ENCODE measurements at regions not wholly inside any gene's neighbourhood (a gene's known extent, or its start where the extent isn't known, plus 50 kb on each side); places are given as distances from the start of the nearest gene placed in this dataset.
"Not testable (repeated sequence)": the region's sequence is repeated elsewhere in the genome, so short reads cannot be mapped to it uniquely, and the experiment has no call there.

DNA sequence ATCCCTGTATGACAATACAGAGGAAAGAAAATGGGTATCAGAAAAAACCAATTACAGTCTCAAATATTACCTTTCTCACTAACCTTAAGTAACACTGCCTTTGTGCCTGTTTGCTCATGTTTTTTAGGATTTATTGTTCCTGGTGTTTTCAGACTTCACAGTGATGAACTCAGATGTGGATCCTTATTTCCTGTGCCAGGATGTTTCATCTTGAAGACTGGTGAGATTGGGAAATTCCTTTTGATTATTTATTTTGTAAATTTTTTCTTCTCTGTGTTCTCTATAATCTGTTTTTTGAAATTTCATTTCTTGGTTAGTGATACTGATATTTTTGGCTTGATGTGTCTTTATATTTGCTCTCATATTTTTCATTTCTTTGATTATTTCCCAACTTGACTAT lies 142.4 kb upstream of the GRIN3A start:
- intact Hi-C loops (cut with micrococcal nuclease): no loop called here

DNA sequence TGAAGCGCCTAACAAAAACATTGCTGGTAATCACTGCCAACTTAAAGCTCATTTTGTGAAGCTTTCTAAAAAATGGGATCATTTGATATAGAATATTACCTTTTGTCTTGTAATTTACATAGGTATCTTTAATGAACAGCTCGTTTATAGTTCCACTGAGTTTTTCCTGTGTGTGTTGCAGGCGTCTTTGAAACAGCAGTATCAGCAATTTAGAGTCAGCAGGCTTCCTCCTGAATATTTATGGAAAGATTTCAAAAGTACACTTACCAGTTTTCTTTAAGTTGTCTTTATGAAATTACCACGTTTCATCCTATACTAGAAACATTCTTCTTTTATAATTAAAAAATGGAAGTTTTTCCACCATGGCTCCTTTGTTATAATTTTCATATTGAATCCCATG lies 140.3 kb upstream of the GRIN3A start:
- intact Hi-C loops (cut with micrococcal nuclease): no loop called here

DNA sequence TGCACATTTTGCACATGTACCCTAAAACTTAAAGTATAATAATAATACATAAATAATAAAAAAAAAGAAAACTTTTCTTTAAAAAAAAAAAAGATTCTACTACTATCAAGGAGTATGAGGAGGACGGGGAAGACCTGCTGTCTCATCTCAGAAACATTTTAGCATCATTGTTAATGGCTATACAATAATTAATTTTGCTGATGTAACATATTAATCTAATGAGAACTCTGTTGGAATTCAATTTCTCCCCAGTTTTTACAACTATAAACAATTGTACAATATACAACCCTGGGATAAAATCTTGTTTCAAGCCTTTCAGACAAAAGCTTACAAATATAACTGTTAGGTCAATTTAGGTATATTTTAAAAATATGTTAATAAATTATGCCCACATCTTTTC lies 139.0 kb upstream of the GRIN3A start:
- intact Hi-C loops (cut with micrococcal nuclease): no loop called here

DNA sequence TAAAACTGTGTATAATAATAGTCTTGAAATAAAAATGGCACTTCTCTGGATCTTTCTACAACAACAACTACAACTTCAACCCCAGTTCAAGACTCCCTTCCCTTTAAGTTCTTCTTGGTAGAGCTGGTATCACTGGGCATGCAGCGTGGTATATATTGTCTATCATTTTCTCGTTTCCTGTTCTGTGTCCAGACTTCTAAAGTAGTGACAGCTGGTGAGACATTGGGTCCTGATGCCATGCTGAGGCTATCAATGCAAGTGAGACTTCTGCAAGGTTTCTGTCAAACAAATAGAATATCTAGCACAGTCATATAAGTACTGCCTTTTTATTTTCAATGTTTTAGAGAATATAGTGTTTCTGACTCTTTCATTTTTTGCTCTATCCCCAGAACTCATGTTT lies 123.0 kb upstream of the GRIN3A start:
- intact Hi-C loops (cut with micrococcal nuclease): no loop called here

DNA sequence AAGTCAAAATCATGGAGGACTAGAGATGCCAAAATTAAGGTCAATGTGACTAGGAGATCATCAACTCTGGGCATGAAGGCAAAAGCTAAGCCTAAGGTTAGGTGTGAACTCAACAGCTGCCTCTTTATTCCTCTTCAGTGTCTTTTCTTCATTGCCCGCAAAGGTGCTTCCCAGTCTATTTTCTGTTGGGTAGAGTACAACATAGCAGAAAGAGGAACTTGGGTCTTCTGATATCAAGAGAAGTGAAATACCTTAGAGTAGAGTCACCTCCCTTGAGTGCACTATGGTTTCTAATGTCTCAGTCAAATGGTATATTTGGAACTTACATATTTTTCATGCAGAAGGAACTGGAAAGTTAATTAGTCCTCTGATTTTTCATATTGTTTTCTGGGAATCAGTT lies 122.5 kb upstream of the GRIN3A start:
- intact Hi-C loops (cut with micrococcal nuclease): no loop called here

DNA sequence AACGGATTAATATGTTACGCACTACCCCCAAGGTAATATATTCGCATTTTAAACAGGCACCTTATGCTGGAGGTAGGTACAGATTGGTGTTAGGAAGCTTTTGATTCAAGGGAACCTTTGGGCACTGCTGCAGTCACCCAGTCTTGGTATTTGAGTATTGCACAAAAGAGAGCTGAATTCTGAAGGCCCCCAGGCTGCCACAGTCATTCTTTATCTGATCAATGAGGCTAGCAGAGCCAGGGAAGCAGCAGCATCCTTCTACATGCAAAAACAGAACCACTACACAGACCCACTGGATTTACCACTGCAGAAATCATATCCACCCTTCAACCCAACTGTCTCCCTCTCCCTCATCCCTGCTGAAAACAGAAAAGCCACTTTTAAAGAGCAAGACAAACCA lies 121.2 kb upstream of the GRIN3A start:
- intact Hi-C loops (cut with micrococcal nuclease): no loop called here

DNA sequence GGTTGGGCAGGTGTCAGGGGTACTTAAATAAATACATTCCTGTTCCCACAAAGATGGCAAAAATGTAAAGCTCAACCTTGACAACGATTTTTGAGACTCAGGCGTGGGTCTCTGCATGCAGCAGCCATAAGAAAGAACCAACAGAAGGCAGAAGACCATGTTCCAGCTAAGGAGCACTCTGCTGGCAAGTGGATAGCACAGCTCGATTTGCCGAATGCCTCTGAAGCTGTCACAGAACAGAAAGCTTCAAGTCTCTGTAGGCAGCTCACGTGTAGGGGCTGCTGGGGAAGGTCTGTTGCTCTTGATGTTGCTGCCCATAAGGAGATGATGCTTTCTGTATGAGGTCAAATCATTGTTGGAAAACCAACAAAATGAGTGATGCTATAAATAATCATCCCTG lies 119.6 kb upstream of the GRIN3A start:
- intact Hi-C loops (cut with micrococcal nuclease): no loop called here

DNA sequence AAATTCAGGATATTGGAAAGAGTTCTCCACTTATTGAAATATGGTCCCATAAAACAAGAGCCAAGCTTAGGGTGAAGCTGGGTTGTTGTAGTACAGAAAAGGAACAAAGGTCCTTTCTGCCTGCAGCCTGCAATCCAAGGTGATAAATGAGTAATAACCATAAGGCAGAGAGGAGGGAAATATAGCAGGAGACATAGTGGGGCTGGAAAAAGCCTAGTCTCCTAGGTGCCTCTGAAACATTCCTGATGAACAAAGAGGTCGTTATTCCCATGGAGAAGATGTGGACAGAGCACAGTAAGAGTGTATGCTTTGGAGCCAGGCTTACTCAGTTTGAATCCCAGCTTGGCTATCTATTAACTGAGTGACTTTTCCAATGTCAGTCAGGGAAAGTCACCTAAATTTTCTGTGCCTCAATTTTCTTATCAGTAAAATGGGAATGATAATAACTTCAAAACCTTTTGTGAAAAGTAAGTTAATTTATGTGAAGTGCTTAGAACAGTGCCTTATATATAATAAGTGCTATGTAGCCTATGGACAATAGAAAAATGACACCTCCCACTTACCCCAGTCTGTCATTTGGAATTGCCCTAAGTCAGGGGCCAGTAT lies 110.8 kb upstream of the GRIN3A start:
- intact Hi-C loops (cut with micrococcal nuclease): no loop called here

DNA sequence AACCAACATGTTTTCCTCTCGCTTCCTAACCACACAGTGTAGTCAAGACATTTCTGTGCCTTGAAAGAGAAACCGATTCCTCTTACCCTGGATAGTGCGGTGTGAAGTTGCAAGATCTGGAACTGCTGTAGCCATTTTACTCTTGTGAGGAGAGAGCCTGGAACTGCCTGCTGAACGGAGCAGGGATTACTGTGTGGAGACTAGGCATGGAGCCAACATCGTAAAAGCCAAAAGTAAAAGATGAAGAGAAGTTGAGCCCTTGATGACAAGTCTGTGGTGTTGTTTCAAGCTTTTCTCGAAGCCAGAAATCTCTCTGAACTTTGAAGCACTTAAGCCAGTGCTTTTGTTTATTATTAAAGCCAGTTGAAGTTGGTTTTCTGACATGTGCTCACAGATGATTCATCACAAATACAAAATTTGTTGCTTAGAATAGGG lies 110.1 kb upstream of the GRIN3A start:
- intact Hi-C loops (cut with micrococcal nuclease): no loop called here

DNA sequence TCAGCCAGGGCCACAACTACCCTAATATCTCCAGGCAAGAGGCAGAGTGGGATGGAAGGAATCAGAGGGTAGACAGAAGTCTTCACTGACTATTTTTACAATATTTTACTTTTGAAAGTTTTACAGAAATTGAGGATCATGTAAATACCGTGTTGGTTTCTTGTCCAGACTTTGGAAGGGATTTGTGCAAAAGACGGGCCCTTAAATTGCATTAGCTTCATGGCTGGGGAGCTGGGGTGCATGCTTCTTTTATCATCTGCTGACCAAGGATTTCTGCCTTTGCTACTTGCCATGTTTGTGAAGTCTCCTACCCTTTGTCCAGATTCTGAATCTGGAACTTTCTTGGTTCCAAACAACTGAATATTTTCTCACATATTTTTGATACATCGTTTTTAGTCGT lies 107.7 kb upstream of the GRIN3A start:
- intact Hi-C loops (cut with micrococcal nuclease): no loop called here

DNA sequence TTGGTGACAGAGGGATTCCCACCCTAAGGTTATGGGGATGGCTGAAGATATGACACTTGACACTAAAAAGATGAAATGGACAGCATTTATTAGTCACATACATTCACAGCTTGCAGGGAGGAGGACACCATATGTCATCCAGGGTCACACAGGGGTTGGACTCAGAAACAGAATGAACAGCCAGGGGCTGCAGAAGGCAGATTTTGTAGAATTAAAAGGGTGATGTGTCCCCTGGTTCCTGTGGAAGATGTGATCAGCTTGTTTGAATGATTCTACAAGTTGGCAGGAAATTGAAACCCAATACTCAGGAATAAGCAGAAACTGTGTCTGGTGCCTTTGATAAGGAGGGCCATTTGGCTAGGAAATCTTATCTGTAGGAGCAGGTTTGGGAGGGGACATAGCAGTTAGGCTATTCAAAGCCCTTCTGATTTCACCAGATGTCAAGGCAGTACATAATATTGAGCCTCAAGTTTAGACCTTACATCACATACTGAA lies 102.3 kb upstream of the GRIN3A start:
- intact Hi-C loops (cut with micrococcal nuclease): no loop called here

DNA sequence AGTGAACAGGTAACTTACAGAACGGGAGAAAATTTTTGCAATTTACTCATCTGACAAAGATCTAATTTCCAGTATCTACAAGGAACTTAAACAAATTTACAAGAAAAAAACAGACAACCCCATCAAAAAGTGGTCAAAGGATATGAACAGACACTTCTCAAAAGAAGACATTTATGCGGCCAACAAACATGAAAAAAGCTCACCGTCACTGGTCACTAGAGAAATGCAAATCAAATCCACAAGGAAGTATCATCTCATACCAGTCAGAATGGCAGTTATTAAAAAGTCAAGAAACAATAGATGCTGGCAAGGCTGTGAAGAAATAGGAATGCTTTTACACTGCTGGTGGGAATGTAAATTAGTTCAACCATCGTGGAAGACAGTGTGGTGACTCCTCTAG lies 100.5 kb upstream of the GRIN3A start:
- intact Hi-C loops (cut with micrococcal nuclease): not testable (repeated sequence)

DNA sequence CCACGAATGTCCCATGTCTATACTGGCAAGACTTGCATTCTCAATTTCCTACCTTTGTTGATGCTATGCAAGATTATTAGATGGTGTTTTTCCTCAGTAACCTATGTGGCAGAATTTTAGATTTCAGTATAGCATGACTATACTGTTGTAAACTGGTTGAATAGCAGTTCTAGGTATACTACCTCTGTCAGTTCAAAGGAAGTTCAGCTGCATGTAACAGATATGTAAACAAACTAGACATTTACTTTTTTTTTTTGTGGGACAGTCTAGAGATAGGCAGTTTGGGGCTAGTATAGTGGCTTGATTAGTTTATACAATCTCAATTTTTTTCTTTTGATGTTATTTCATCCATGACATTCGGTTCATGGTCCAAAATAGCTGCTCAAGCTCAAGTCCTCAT lies 97.6 kb upstream of the GRIN3A start:
- intact Hi-C loops (cut with micrococcal nuclease): no loop called here

DNA sequence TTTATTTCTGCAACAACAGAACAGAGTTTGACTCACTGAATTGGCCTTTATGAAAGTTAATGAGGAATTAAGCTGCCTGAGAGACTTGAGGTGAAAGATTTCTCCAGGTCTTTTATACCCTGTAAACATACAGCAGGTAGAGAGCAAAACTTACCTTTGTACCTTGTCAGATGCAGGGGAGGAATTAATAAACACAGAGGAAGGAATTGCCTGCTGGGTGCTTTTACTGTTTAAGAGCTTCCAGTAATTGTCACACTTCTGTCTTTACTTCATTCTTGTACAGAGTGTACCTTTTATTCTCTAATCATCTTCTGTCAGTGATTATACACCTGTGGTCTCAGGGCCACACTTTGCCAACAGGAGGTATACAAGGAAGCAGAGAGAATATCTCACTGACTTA lies 94.0 kb upstream of the GRIN3A start:
- intact Hi-C loops (cut with micrococcal nuclease): no loop called here

DNA sequence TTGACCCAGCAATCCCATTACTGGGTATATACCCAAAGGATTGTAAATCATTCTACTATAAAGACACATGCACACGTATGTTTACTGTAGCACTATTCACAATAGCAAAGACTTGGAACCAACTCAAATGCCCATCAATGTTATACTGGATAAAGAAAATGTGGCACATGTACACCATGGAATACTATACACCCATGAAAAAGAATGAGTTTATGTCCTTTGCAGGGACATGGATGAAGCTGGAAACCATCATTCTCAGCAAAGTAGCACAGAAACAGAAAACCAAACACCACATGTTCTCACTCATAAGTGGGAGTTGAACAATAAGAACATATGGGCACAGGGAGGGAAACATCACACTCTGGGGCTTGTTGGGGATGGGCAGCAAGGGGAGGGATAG lies 83.0 kb upstream of the GRIN3A start:
- intact Hi-C loops (cut with micrococcal nuclease): not testable (repeated sequence)

DNA sequence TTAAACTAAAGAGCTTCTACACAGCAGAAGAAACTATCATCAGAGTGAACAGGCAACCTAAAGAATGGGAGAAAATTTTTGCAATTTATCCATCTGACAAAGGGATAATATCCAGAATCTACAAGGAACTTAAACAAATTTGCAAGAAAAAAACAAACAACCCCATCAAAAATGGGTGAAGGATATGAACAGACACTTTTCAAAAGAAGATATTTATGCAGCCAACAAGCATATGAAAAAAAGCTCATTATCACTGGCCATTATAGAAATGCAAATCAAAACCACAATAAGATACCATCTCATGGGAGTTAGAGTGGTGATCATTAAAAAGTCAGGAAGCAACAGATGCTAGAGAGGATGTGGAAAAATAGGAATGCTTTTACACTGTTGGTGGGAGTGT lies 82.5 kb upstream of the GRIN3A start:
- intact Hi-C loops (cut with micrococcal nuclease): not testable (repeated sequence)

DNA sequence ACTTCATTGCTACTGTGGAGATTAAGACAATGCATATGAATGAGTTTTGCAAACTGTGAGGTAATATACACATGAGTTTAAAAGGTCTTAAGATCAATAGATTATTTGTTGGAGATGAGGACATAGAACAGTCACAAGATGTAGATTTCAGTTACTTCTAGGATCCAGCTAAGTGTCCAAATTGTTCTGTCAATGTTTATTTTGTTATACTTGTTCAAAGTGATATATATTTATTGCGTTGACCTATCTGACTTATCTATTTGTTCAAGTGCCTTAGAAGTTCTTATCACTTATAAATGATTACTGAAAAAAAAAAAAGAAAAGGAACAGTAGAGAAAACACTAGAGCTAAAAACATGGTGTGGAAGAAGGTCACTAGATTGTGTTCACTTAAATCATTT lies 75.6 kb upstream of the GRIN3A start:
- intact Hi-C loops (cut with micrococcal nuclease): no loop called here

DNA sequence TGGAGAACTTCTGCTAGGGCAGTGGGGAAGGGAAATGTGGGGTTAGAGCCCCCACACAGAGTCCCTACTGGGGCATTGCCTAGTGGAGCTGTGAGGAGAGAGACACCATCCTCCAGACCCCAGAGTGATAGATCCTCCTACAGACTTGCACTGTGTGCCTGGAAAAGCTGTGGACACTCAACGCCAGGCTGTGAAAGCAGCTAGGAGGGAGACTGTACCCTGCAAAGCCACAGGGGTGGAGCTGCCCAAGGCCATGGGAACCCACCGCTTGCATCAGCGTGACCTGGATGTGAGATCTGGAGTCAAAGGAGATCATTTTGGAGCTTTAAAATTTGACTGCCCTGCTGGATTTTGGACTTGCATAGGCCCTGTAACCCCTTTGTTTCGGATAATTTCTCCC lies 69.4 kb upstream of the GRIN3A start:
- intact Hi-C loops (cut with micrococcal nuclease): not testable (repeated sequence)

DNA sequence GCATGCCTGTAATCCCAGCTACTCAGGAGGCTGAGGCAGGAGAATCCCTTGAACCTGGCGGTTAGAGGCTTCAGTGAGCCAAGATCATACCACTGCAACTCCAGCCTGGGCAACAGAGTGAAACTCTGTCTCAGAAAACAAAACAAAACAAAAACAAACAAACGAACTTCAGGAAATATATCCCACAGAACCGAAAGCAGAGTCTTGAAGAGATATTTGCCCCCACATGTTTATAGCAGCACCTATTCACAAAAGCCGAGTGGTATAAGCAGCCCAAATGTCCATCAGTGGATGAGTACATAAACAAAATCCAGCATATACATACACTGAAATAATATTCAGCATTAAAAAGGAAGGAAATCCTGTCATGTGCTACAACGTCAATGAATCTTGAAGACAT lies 57.6 kb upstream of the GRIN3A start:
- intact Hi-C loops (cut with micrococcal nuclease): no loop called here

DNA sequence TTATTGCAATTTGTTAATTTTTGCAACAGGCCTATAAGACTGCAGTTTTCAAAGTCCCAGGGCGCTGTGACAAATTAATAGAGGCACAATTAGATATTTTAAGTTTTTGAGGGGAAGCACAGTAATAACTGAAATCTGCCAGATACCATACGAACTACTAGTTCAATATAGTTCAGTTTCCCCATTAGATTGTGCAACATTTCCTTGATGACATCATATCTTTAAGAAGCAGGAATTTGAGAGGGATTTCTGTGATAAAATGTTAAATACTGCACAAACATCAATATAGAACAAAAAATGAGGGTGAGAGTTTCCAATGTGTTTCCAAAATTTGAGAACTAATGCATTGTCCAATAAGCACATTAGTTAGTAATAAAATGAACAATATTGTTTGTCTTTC lies 56.7 kb upstream of the GRIN3A start:
- intact Hi-C loops (cut with micrococcal nuclease): no loop called here

DNA sequence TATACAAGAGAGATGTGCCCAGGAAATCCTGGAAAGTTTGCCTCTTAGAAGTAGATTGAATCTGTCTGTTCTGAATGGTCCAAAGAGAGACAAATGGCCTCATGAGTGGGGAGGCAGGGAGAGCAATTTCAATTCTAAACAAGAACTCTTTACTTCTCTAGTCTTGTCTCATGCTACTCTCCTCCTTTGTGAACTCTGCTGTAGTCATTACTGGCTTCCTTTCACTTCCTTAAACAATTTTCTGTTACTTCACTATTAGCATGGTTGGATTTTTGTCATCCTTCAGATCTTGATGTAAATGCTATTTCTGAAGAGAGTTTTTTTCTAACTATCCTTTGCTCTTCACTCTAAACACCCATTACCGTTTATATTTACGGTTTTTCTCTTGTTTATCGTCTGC lies 54.0 kb upstream of the GRIN3A start:
- intact Hi-C loops (cut with micrococcal nuclease): no loop called here

DNA sequence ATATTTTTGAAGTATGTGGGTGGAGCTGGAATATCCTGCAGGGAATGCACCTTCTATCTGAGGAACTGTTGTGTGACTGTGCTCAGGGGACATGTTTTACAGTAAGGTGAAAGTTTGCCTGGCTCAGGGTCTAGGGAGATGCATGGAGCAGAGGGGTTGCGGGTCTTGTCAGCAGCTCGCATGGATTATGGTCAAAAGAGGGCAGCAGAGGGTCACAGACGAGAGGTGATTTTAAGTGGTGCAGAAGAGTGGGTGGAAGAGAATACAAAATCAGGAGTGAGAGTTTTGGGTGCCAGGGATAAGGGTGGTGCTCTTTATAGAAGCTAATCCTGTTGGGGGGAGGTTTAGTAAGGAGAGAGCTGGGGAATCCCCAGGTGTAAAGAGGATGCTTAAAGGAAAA lies 53.5 kb upstream of the GRIN3A start:
- intact Hi-C loops (cut with micrococcal nuclease): no loop called here

DNA sequence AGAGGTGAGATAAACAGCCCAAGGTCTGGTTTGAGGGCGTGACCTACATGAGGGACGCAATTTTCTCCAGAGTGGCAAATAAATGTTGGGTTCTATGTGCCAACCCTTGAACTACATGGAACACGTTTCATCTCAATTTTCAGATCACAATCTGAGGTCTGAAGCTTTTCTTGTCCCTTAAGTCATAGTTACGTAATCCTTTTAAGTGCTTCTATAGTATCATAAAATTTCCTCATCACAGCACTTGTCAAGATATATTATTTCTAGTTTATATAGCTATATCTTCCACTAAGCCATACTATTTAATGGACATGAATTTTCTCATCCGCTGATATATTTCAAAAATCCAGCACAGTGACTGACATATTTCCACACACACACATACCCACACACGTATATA lies 53.1 kb upstream of the GRIN3A start:
- intact Hi-C loops (cut with micrococcal nuclease): no loop called here
